GM12892 (cell line): ENCODE measurements at regions not wholly inside any gene's neighbourhood (a gene's known extent, or its start where the extent isn't known, plus 50 kb on each side); places are given as distances from the start of the nearest gene placed in this dataset.

Experiments
- POLR2A ChIP-seq: IDR thresholded peaks from 2 replicates; pipeline ENCODE4 v1.6.1; 2011; ENCODE audit warnings: low read depth, low read length, control low read depth
- POLR2AphosphoS5 ChIP-seq: IDR thresholded peaks from 2 replicates; pipeline ENCODE4 v1.6.1; 2011; ENCODE audit warnings: low read depth, low read length, control low read depth

GRCh38 chr15:66880380-66881155 is 178.5 kb downstream of the SMAD6 start:
- TF ChIP-seq POLR2AphosphoS5 (no peak), POLR2A (no peak)
